PFSK-1 (cell line): ENCODE measurements at regions not wholly inside any gene's neighbourhood (a gene's known extent, or its start where the extent isn't known, plus 50 kb on each side); places are given as distances from the start of the nearest gene placed in this dataset.

ENCODE experiments used
- FOXP2 ChIP-seq: optimal IDR thresholded peaks from 2 replicates; pipeline ENCODE3; 2011; ENCODE audit warnings: borderline replicate concordance, control low read depth, inconsistent platforms; ENCODE audit not compliant: insufficient read depth; ENCODE audit errors: extremely low read length, extremely low read depth
- POLR2AphosphoS5 ChIP-seq: IDR thresholded peaks from 2 replicates; pipeline ENCODE4 v1.6.1; 2012; ENCODE audit warnings: low read depth, mild to moderate bottlenecking, control low read depth, low read length, moderate library complexity
- SIN3A ChIP-seq: IDR thresholded peaks from 2 replicates; pipeline ENCODE4 v1.6.1; 2012; ENCODE audit warnings: mild to moderate bottlenecking, low read length, moderate library complexity, borderline replicate concordance; ENCODE audit not compliant: insufficient read depth
- TAF1 ChIP-seq: IDR thresholded peaks from 2 replicates; pipeline ENCODE4 v1.6.1; 2012; ENCODE audit warnings: low read length, control low read depth, borderline replicate concordance; ENCODE audit not compliant: insufficient read depth
- TF ChIP-seq, protein P1 (sequence below), 2 experiments: IDR thresholded peaks; 2 replicates each; pipeline versions ENCODE4 v1.6.1 to v1.8.0; 2011 to 2012; ENCODE audit warnings: low read depth in 2 of 2, low read length in 2 of 2, control low read depth in 1 of 2, inconsistent platforms in 1 of 2, mild to moderate bottlenecking in 1 of 2, moderate library complexity in 1 of 2; ENCODE audit not compliant: insufficient read depth in 1 of 2

DNA sequence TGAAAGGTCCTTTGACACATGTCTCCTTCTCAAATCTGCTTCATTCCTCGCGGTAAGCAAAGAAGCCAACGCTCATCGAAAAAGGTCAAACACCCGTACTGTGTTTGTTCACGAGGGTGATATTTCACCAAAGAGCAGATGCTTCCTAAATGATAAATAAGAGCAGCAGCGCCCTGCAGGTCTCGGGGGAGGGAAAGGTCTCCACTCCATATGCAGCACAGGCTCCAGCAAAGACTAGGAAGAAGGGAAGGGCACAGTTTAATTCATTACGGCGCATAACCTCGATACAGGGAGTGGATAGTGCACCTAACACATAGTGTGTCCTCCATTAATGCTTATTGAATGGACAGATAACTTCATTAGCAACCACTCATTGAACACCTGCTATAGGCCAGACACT, 593.3 kb downstream of the CDK5RAP2 start:
- TF ChIP-seq POLR2AphosphoS5, result no peak
- TF ChIP-seq, protein P1, sequence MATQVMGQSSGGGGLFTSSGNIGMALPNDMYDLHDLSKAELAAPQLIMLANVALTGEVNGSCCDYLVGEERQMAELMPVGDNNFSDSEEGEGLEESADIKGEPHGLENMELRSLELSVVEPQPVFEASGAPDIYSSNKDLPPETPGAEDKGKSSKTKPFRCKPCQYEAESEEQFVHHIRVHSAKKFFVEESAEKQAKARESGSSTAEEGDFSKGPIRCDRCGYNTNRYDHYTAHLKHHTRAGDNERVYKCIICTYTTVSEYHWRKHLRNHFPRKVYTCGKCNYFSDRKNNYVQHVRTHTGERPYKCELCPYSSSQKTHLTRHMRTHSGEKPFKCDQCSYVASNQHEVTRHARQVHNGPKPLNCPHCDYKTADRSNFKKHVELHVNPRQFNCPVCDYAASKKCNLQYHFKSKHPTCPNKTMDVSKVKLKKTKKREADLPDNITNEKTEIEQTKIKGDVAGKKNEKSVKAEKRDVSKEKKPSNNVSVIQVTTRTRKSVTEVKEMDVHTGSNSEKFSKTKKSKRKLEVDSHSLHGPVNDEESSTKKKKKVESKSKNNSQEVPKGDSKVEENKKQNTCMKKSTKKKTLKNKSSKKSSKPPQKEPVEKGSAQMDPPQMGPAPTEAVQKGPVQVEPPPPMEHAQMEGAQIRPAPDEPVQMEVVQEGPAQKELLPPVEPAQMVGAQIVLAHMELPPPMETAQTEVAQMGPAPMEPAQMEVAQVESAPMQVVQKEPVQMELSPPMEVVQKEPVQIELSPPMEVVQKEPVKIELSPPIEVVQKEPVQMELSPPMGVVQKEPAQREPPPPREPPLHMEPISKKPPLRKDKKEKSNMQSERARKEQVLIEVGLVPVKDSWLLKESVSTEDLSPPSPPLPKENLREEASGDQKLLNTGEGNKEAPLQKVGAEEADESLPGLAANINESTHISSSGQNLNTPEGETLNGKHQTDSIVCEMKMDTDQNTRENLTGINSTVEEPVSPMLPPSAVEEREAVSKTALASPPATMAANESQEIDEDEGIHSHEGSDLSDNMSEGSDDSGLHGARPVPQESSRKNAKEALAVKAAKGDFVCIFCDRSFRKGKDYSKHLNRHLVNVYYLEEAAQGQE (IDR thresholded peaks at IDR 0.05; ENCODE audit: insufficient read depth in 1 of 2, low read depth in 2 of 2, low read length in 2 of 2), result no peak
- no peak for TF ChIP-seq SIN3A
- no peak for TF ChIP-seq TAF1
- TF ChIP-seq FOXP2, result no peak

- TF ChIP-seq SIN3A, result no peak
- TF ChIP-seq, protein P1 (IDR thresholded peaks at IDR 0.05; ENCODE audit: insufficient read depth in 1 of 2, low read depth in 2 of 2, low read length in 2 of 2), result no peak
- no peak for TF ChIP-seq POLR2AphosphoS5
- TF ChIP-seq TAF1, result no peak
- TF ChIP-seq FOXP2, result no peak
These were observed 593.8 kb downstream of the CDK5RAP2 start for GRCh38 chr9:119986205-119986604.

GRCh38 chr9:119974026-119974425, 604.8 kb upstream of the BRINP1 start:
- TF ChIP-seq, protein P1 (IDR thresholded peaks at IDR 0.05; ENCODE audit: insufficient read depth in 1 of 2, low read depth in 2 of 2, low read length in 2 of 2), result no peak
- TF ChIP-seq SIN3A (no peak), FOXP2 (no peak), TAF1 (no peak), POLR2AphosphoS5 (no peak)

DNA sequence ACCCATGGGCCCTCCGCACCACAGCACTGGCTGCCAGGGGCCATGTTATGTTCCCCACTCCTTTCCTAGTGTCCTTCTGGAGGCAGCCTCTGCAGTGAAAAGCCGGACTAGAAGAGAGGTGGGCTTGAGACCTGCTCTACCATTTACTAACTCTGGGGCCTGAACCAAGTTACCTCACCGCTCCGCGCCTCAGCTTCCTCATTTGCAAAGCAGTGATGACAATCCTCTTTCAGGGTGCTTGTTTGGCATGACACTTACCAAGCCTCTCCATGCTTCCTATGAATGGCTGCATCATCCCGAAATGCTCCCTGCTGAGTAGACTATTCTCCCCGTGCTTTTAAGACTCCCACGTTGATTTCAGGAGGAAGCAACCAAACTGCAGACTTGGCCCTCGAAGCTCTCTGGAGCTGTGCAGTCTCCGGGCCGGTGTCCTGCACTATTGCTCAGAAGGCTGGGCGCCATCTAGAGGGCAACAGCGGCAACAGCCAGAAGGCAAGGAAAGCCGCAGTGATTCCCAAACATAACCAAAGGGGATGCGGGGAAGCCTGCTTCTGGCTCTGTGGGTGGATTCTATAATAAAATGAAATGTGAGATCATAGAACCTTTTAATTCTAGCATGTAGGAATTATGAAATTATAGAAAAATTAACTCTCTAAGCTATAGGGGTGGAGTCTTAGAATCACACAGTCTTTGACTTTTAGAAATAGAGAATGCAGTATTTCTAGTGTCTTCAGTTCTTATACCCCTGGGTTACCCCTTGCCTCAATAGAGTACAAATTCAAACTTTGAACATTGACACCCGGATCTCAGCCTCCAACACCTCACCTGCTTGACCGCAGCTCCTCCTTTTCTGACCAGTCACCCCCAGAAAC, 599.8 kb upstream of the BRINP1 start:
- TF ChIP-seq SIN3A (no peak), POLR2AphosphoS5 (no peak), FOXP2 (no peak), TAF1 (no peak)
- TF ChIP-seq, protein P1 (IDR thresholded peaks at IDR 0.05; ENCODE audit: insufficient read depth in 1 of 2, low read depth in 2 of 2, low read length in 2 of 2), result no peak
